HG03196 (cell line): ENCODE measurements at regions not wholly inside any gene's neighbourhood (a gene's known extent, or its start where the extent isn't known, plus 50 kb on each side); places are given as distances from the start of the nearest gene placed in this dataset.
"Not testable (repeated sequence)": the region's sequence is repeated elsewhere in the genome, so short reads cannot be mapped to it uniquely, and the experiment has no call there.

Experiments used
- ATAC-seq: cut with Tn5 transposase; IDR thresholded peaks from one replicate; pipeline ENCODE4 v1.9.1; 2021; ENCODE audit not compliant: unreplicated experiment

- not testable (repeated sequence) for ATAC-seq
These were observed 122.6 kb upstream of the NBPF19 start for GRCh38 chr1:149352205-149352604.

GRCh38 chr1:149354579-149354978 is 120.3 kb upstream of the NBPF19 start:
- not testable (repeated sequence) for ATAC-seq

GRCh38 chr1:149355748-149356147 is 119.1 kb upstream of the NBPF19 start:
- not testable (repeated sequence) for ATAC-seq

DNA sequence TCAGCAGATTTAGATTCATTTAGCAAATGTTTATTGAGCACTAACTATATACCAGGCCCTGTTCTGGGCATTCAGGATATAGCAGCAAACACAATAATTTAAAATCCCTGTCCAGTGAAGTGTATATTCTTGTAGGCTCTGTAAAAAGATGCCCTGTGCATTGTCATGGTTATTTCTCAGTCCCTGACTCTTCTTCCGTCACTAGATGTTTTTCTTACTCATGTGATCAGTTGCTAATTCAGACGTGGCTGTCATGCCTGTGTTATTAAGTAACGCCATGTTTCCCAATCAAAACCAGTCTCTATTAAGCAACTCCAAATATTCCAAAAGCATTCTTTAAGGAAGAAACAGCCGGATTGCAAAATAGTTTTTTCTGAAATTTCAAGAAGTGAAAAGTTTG is 118.7 kb upstream of the NBPF19 start:
- ATAC-seq = not testable (repeated sequence)

DNA sequence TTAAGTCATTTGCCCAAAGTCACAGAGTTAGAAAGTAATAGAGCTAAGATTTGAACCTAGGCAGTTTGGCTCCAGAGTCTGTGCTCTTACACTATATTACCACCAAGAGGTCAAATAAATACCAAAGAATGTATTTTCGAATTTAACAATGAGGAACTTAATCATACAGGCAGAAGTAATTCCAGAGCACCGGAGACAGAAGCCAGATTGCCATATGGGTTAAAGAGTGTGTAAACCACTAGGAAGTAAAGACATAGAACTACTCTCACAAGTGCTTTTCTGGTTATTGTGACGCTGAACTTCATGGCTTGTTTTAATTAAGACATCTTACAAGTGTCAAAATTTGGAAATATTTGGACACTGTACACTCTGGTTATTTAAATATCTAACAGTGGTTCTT is 114.5 kb upstream of the NBPF19 start:
- not testable (repeated sequence) for ATAC-seq

DNA sequence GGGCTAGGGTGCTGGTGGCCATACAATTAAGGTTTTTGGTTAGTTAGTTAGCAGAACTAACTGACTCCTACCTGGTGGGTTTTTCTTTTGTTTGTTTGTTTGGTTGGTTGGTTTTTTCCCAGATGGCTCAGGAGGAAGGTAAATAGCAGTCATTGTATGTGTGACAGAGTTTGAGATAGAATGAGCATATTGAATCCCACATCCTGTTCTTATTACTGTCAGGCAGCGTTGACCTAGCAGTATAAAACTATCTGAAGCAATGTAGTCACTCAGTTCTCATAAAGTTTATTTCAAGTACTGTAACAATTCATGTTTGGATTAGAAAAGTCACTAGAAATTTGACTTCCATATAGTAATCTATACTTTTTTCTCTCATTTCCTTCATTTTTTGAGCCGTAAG is 113.5 kb upstream of the NBPF19 start:
- ATAC-seq = not testable (repeated sequence)

DNA sequence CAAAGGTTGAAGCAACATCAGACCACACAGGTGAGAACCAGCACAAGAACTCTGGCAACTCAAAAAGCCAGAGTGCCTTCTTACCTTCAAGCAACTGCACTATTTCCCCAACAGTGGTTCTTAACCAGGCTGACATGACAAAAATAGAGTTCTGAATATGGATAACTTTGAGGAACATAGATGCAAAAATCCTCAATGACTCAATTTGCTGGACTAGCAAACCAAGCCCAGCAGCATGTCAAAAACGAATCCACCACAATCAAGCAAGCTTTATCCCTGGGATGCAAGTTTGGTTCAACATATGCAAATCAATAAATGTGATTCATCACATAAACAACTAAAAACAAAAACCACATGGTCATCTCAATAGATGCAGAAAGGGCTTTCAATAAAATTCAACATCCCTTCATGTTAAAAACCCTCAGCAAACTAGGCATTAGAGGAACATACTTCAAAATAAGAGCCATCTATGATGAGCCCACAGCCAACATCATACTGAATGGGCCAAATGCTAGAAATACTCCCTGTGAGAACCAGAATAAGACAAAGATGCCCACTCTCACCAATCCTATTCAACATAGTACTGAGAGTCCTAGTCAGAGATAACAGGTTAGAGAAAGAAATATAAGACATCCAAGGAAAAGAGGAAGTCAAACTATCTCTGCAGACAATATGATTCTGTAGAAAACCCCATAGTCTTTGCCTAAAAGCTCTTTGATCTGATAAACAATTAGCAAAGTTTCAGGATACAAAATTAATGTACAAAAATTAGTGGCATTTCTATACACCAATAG is 110.5 kb upstream of the NBPF19 start:
- not testable (repeated sequence) for ATAC-seq

DNA sequence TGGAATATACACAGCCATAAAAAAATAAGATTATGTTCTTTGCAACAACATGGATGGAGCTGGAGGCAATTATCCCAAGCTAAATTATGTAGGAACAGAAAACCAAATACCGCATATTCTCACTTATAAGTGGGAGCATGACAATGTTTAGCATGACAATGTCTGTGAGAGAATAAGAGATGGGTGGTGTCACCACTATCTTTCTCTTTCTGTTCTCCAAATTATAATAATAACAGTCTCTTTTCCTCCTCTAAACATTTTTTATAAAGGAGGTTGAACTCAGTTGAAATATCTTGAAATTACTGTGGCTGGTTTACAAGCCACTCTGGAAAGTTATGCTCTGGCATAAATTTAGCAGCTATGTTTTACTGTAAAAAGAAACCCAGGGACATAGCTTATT is 108.4 kb upstream of the NBPF19 start:
- ATAC-seq = not testable (repeated sequence)

- not testable (repeated sequence) for ATAC-seq
These were observed 107.3 kb upstream of the NBPF19 start for GRCh38 chr1:149367472-149368044.

GRCh38 chr1:149368337-149368736 is 106.5 kb upstream of the NBPF19 start:
- ATAC-seq = not testable (repeated sequence)

DNA sequence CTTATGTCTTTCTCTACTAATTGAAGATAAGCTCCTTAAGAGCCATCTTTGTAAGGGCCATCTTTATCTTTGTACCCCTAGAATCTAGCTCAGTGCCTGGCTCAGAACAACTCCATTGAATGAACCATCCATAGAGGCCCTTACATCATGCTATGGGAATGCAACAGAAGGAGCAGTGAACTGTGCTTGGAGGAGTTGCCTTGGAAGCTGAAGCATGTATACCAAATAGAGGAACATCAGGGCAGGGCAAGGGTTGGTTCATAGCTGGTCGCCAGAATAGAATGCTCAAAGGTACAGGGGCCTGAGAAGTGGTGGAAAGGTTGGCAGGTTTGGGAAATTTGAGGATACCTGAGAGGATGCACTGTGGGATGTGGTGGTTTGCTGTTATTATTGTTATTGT is 105.8 kb upstream of the NBPF19 start:
- ATAC-seq = not testable (repeated sequence)

DNA sequence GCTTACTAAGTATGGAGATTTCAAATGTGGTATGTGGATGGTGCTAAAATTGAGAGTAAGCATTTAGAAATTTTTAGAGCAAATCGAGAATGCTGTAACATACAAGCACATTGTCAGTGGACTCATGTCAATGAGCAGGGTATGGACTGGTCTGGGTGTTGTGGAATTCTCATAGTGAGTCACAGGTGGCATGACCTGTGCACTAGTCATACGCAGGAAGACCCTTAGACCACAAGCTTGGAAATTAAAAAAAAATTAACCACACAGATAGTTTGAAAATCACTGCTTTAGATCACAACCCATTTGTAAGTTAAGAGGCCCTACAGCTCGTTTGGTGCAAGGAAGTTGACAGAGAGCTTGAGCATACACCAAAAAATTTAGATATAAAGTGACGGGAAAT is 102.9 kb upstream of the NBPF19 start:
- ATAC-seq = not testable (repeated sequence)

DNA sequence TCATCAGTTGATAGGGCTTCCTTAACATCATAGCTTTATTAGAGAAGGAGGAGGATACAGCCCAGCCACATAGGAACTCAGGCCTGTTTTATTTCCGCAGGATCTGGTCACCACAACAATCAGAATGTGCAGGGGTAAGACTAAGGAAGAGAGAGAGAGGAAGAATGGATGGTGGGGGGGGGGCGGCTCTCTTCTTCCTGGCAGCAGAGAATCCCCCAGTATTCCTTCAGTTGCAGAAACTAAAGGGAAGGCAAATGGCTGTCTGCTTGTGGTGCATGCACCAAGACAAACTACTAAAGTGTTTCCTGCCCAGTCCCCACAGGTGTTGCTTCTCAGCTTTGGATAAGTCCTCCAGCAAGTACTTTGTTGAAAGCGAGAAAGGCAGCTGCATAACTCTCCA is 96.4 kb upstream of the NBPF19 start:
- not testable (repeated sequence) for ATAC-seq

GRCh38 chr1:149390173-149390926 is 84.5 kb upstream of the NBPF19 start:
- not testable (repeated sequence) for ATAC-seq

DNA sequence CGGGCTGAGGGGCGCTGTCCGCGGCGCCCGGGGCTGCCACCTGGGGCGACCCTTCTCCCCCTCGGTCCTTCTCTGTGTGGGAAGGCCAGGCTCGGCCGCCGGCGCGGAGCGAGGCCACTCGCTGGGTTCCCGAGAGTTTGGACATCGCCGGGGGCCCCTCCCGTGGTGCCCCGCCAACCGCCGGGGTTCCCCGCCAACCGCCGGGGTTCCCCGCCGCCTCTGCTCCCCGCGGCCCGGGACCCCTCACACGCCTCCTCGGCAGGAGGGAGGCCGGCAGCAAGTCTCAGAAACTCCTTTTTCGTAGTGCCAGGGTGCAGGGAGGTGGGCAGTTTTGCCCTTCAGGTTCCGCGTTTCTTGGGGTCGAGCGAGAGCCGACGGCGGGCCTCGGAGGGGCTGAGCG is 83.9 kb upstream of the NBPF19 start:
- ATAC-seq = not testable (repeated sequence)

DNA sequence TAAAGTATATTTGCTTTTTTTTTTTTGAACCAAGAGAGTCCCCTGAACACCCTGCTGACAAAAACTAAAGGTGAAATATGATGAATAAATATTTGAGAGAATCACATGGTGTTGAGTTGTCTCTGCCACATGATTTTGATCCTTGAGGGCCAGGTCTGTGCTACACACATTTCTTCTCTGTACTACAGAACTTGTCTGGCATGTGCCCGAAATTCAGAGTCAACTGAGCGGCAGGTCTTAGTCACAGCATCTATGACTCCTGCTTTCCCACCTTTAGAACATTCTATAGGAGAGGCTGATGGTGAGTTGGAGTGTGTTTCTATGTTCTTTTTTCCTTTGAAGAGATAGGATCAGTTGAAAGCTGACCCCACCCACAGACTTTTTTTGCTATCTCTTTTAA is 79.0 kb upstream of the NBPF19 start:
- ATAC-seq = not testable (repeated sequence)

- not testable (repeated sequence) for ATAC-seq
These were observed 76.3 kb upstream of the NBPF19 start for GRCh38 chr1:149398527-149398926.

DNA sequence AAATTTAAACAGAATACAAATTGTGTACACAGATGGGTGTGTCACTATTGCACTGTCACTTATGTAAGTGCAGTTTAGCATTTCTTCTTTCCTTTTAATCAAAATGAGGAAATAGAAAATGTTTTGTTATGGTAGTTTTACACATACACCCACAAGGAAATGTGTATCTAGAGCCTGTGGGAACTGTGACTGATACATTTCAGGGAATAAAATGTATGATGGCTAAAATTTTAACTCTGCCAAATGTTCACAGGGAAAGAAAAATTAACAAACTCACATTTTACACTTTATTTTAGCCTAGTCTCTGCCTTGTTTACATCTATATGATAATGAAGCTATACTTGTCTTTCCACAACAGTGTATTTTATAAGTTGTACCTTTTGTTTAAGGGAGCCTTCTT is 66.4 kb upstream of the NBPF19 start:
- not testable (repeated sequence) for ATAC-seq

- not testable (repeated sequence) for ATAC-seq
These were observed 59.5 kb upstream of the NBPF19 start for GRCh38 chr1:149415373-149415772.

DNA sequence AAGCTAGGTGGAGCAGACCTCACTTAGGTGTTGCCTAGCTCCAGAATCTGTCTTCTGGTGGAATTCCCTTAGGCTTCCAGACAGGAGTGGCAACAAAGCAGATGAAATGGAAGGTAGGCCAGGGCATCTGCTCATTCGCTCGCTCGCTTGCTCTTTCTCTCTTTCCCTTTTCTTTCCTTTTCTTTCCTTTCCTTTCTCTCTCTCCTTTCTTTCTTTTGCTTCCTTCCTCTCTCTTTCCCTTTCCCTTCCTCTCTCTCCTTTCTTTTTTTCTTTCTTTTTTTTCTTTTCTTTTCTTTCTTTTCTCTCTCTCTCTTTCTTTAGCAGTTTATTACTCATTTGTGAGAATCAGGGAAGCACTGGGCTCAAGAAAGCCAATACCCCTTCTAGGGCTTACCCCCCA is 56.1 kb upstream of the NBPF19 start:
- ATAC-seq = not testable (repeated sequence)

GRCh38 chr1:149423122-149423521 is 51.7 kb upstream of the NBPF19 start:
- not testable (repeated sequence) for ATAC-seq
